Adrenal gland (tissue), 5 donors: ENCODE measurements at regions not wholly inside any gene's neighbourhood (a gene's known extent, or its start where the extent isn't known, plus 50 kb on each side); places are given as distances from the start of the nearest gene placed in this dataset.

Source experiments
- POLR2A ChIP-seq, 2 donors: fragments of 450-650 bp; IDR thresholded peaks; one replicate each; pipeline ENCODE4 v1.6.1; 2017; ENCODE audit warnings: antibody characterized with exemption in 2 of 2, mild to moderate bottlenecking in 2 of 2, moderate library complexity in 1 of 2
- TF ChIP-seq, protein P1 (sequence below), 6 experiments: fragments of 450-650 bp in 4 of 6; fragments of 200-600 bp in 2 of 6; sonication (generic) in 1 of 6; IDR thresholded peaks; 1 replicate in 5 of 6; 2 replicates in 1 of 6; pipeline versions ENCODE4 v1.5.1 to v1.8.0; 2016 to 2021; ENCODE audit warnings: antibody characterized with exemption in 6 of 6, mild to moderate bottlenecking in 2 of 6, moderate library complexity in 1 of 6
- donor health status: DM: no; HTN: no; CAD: no.

DNA sequence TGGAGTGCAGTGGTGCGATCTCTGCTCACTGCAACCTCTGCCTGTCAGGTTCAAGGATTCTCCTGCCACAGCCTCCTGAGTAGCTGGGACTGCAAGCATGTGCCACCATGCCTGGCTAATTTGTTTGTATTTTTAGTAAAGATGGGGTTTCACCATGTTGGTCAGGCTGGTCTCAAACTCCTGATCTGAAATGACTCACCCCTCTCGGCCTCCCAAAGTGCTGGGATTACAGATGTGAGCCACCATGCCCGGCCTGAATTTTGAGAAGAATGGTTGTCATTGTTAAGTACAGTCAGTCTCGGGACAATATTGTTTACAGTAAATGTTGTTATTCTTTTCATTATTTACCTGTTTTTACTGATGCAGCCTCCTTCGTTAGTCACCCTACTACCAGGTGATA is 1226.2 kb upstream of the TENM3 start:
- TF ChIP-seq, protein P1, sequence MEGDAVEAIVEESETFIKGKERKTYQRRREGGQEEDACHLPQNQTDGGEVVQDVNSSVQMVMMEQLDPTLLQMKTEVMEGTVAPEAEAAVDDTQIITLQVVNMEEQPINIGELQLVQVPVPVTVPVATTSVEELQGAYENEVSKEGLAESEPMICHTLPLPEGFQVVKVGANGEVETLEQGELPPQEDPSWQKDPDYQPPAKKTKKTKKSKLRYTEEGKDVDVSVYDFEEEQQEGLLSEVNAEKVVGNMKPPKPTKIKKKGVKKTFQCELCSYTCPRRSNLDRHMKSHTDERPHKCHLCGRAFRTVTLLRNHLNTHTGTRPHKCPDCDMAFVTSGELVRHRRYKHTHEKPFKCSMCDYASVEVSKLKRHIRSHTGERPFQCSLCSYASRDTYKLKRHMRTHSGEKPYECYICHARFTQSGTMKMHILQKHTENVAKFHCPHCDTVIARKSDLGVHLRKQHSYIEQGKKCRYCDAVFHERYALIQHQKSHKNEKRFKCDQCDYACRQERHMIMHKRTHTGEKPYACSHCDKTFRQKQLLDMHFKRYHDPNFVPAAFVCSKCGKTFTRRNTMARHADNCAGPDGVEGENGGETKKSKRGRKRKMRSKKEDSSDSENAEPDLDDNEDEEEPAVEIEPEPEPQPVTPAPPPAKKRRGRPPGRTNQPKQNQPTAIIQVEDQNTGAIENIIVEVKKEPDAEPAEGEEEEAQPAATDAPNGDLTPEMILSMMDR (IDR thresholded peaks at IDR 0.05), result no peak
- TF ChIP-seq POLR2A (IDR thresholded peaks at IDR 0.05), result no peak
